ENCODE measurements at regions not wholly inside any gene's neighbourhood (a gene's known extent, or its start where the extent isn't known, plus 50 kb on each side); places are given as distances from the start of the nearest gene placed in this dataset.

GRCh38 chr12:61853945-61854344, 406.3 kb upstream of the USP15 start:
- Histone ChIP-seq H3K27me3 (ENCODE audit: insufficient read depth, poor library complexity, severe bottlenecking) (no peaks in the 10 kb centered on the region), H3K4me3 (replicated peaks; ENCODE audit: insufficient read depth, low read length) (no peak overlapping the region), H3K27ac (replicated peaks) (no peak overlapping the region)
- TF ChIP-seq SPI1 (IDR thresholded peaks at IDR 0.05; ENCODE audit: borderline replicate concordance, low read depth): no peak
- no peak for TF ChIP-seq POLR2AphosphoS5 (IDR thresholded peaks at IDR 0.05; ENCODE audit: low read depth)
- TF ChIP-seq REST (IDR thresholded peaks at IDR 0.05; ENCODE audit: insufficient replicate concordance, low read depth): no peak
- TF ChIP-seq CTCF (IDR thresholded peaks at IDR 0.05; ENCODE audit: insufficient read depth, low read length): no peak
- no peak for TF ChIP-seq GABPA (IDR thresholded peaks at IDR 0.05; ENCODE audit: low read depth)
- DNase-seq (ENCODE audit: low read depth in 1 of 2, low spot score in 1 of 2): no peak

- Histone ChIP-seq H3K27ac (replicated peaks) (no peak overlapping the region), H3K27me3 (ENCODE audit: insufficient read depth, poor library complexity, severe bottlenecking) (no peaks in the 10 kb centered on the region), H3K4me3 (replicated peaks; ENCODE audit: insufficient read depth, low read length) (no peak overlapping the region)
- DNase-seq (ENCODE audit: low read depth in 1 of 2, low spot score in 1 of 2): no peak
- no peak for TF ChIP-seq SPI1 (IDR thresholded peaks at IDR 0.05; ENCODE audit: borderline replicate concordance, low read depth)
- TF ChIP-seq CTCF (IDR thresholded peaks at IDR 0.05; ENCODE audit: insufficient read depth, low read length): no peak
- TF ChIP-seq POLR2AphosphoS5 (IDR thresholded peaks at IDR 0.05; ENCODE audit: low read depth): no peak
- TF ChIP-seq GABPA (IDR thresholded peaks at IDR 0.05; ENCODE audit: low read depth): no peak
- TF ChIP-seq REST (IDR thresholded peaks at IDR 0.05; ENCODE audit: insufficient replicate concordance, low read depth): no peak
Measured at GRCh38 chr12:61854902-61855301, 405.3 kb upstream of the USP15 start.

GRCh38 chr12:61857968-61858367, 402.2 kb upstream of the USP15 start:
- no peak overlapping the region for H3K27ac ChIP-seq (replicated peaks)
- no peak for DNase-seq (ENCODE audit: low read depth in 1 of 2, low spot score in 1 of 2)
- TF ChIP-seq POLR2AphosphoS5 (IDR thresholded peaks at IDR 0.05; ENCODE audit: low read depth) (no peak), REST (IDR thresholded peaks at IDR 0.05; ENCODE audit: insufficient replicate concordance, low read depth) (no peak), CTCF (IDR thresholded peaks at IDR 0.05; ENCODE audit: insufficient read depth, low read length) (no peak), GABPA (IDR thresholded peaks at IDR 0.05; ENCODE audit: low read depth) (no peak), SPI1 (IDR thresholded peaks at IDR 0.05; ENCODE audit: borderline replicate concordance, low read depth) (no peak)
- no peak overlapping the region for H3K4me3 ChIP-seq (replicated peaks; ENCODE audit: insufficient read depth, low read length)
- no peaks in the 10 kb centered on the region for H3K27me3 ChIP-seq (ENCODE audit: insufficient read depth, poor library complexity, severe bottlenecking)
